ENCODE measurements at regions not wholly inside any gene's neighbourhood (a gene's known extent, or its start where the extent isn't known, plus 50 kb on each side); places are given as distances from the start of the nearest gene placed in this dataset.
"Not testable (repeated sequence)": the region's sequence is repeated elsewhere in the genome, so short reads cannot be mapped to it uniquely, and the experiment has no call there.

DNA sequence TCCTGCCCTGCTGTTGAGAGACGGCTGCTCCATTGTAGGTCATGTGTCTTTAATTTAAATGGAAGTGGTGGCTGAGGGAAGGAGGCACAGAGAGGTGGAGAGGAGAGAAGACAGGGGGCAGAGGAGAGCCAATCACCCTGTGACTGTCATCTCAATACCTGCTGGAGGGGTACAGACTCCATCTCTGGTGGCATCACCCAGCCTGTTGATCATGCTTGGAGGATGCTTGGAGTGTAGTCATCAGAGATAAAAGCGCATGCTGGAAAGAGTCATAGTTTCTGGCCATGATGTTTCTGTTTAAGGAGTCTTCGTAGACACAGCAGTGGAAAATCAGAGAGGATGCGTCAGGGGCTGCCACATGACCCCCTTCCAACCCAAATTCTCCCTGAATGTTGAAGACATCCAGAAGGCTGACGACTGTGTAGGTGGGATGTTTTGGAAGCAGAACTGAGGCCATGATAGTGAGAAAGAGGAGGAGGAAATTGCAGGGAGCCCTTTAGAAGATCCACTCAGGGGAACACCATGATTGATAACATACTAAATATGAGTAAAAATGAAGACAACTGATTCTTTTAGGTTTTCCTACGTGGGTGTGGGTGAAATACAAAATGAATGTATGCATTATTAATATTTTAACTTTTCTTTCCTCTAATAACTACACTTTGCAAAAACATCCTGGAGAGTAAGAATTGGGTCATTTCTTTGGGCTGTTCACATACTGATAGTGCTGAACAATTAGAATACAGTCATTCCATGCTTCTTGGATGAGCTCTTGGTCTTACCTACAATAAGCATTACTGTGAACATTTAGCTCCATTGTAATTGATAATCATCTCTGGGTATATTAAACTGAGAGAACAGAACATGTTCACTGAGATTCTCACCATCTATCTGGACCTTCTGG lies 210.6 kb upstream of the ATP10A start:
- DNase-seq (ENCODE audit: low read depth in 2 of 2), result no peak

DNA sequence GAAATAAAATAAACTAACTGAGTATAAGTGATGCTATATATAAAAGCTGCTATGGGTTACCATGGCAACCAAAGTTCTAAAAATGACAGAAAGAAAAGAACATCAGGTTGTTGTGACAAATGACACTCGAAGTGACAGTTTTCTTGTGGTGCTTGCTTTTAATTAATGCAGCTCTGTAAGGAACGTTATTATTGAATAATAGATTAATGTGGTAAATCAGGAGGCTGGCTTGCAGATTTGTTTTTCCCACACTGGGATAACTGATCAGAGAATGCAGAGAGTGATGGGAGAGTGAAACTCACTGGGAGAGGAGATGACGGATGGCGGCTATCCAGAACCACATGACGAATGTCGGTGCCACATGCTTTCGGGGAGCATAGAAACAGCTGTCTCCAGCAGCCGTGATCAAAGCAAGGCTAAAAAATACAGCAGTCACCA lies 207.0 kb upstream of the ATP10A start:
- no peak for DNase-seq (ENCODE audit: low read depth in 2 of 2)

DNA sequence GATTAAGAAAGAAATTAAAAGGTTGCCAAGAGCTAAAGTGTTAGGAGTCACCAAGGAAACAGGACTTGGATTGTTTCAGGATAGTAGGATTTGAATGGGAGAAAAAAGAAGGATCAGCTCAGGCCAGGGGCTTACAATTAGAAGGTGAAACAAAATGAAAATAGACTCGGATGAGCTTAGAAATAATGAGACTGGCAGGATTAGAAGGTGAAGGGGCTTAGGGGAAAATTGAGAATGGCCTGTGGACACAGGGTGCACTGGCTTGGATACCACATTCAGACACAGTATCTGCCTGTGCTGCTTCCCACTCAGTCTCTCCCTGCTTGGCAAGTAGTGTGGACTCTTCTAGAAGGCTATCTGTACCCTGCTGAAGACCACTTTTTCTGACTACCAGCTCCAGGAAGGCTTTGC lies 206.1 kb upstream of the ATP10A start:
- DNase-seq (ENCODE audit: low read depth in 2 of 2), result no peak

DNA sequence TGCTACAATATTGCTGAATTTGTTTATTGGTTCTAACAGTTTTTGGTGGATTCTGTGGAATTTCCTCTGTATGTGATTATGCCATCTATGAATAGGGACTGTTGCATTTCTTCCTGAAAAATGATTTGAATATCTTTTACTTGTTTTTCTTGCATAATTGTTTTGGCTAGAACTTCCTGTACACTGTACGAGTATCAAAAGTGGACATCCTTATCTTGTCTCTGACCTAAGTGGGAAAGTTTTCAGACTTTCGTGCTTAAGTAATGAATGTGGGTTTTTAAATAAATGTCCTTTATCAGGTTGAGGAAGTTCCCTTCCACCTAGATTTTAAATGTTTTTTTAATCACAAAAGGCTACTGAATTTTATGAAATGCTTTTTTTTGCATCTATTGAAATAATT lies 203.8 kb upstream of the ATP10A start:
- DNase-seq (ENCODE audit: low read depth in 2 of 2), result no peak

DNA sequence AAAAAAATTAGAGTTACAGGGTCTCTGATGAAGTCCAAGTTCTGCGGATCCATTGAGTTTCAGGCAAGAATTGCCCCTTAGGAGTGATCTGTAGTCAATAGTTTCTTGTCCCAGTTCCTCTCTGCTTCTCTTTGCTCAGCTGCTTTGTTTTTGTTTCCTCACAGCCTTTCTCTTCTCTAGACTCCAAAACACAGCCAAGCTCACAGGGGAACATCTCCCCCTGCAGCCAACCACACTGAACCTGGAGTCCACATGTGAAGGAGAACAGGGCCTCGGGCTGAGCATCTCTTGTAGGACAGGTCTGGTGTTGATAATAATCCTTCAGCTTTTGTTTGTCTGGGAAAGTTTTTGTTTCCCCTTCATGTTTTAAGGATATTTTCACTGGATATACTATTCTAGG lies 202.6 kb upstream of the ATP10A start:
- DNase-seq (ENCODE audit: low read depth in 2 of 2), result no peak

DNA sequence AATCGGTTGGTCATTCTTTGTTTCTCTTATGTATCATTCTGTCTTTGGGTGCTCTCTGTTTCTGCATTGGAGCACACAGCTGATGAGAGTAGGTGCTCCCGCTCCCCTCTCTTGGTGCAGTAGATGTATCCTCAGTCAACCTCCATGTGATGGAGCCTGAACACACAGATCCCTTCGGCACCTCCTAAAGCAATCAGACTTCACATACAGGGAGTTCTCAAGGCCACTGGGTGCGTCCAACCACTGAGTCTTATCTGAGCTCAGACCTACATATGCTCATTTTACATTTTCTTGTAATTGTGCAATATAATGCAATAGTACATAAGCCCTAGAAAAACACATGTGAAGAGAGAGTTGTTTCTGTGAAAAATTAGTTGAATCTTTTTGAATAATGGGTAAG lies 198.1 kb upstream of the ATP10A start:
- no peak for DNase-seq (ENCODE audit: low read depth in 2 of 2)

DNA sequence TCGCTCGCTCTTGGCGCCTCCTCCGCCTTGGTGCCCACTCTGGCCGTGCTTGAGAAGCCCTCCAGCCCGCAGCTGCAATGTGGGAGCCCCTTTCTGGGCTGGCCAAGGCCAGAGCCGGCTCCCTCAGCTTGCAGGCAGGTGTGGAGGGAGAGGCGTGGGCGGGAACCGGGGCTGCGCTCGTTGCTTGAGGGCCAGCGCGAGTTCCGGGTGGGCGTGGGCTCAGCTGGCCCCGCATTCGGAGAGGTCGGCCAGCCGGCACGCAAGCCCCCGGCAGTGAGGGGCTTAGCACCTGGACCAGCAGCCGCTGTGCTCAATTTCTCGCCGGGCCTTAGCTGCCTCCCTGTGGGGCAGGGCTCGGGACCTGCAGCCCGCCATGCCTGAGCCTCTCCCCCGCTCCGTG lies 193.6 kb upstream of the ATP10A start:
- DNase-seq (ENCODE audit: low read depth in 2 of 2), result not testable (repeated sequence)

DNA sequence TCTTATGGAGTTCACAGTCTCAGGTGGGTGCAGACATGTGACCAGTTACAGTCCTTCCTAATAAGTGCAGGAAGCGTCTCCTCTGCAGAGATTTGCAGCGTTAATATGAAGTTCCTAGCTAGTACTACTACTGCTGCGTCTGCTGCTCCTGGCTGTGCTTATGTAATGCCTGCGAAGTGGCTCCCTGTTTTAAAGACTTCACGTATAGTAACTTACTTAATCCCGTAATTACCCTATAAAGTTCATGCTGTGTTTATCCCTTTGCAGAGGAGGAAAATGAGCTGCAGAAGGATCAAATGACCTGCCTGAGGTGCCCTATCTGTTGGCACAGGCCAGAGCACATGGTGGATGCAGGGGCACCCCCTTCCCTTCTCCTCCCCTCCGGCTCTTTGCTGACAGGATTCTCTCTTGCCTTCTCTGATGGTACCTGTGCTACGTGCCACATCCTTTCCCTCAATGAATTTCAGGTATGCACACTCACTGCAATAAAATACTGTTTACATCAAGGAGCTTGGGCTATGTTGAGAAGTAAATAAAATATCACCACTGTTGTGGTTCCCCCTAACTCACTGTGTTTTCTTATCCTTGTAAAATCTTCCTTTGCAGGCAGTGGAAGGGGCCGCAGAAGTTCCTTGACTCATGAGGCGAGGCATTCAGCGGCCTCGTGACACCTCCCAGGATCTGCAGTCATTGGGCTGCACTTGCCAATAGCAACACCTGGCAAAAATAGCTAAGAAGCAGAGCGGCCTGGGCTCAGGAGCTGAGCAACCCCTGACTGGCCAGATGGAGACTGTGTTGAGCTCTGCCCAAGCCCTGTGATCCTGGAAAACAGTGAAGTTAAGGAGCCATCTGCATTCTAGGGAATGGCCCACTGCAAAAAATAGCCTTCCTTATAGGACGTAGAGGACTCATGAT lies 188.9 kb upstream of the ATP10A start:
- no peak for DNase-seq (ENCODE audit: low read depth in 2 of 2)

DNA sequence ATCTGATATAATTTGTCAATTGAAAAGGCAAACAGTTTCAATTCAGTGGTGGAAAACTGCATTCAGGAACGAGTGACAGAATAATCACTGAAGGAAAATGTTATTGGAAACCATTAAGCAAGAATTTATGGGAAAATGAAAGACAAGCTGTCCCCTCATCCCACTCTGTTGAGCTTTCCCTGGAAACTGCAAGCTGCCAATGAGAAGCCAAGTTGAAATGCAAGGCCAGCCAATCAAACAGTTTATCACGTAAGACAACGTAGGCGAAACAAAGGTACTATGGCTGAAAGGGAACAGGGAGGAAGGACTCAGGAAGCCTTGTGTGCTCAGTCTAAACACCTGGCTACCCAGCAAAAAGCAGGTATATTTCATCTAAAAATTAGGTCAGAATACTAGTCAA lies 187.9 kb upstream of the ATP10A start:
- DNase-seq (ENCODE audit: low read depth in 2 of 2), result no peak

DNA sequence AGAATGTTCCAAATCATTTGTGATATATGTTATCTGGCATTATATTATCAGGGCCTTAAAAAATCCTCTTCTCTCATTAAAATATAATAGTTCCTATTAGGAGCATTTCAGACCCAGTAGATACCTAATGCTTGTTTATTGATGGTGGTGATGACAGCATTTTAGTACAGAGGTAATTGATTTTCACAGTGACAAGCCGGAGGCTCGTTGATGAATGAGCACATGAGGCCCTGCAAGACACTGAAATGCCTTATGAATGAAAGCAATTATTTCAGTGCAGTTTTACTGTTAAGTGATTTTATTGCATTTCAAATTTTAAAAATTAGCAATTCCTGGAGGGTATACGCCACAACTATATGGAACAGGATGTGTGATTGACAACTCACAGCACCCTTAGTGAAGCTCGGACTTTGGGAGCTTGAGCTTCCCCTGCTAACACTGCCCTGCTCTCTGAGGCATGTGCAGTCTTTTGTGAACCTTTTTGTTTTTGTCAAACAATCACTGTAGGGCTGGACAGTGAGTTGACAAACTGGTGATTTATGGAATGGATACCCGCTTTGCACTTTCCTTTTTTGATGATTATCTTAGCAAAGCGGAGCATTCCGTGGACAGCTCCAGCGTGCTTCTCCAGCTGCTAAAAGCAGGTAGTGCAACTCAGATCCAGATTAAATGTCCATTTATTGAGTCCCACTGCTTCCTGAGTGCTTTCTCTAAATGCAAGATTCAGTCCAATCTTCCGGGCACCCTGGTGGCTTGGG lies 187.0 kb upstream of the ATP10A start:
- no peak for DNase-seq (ENCODE audit: low read depth in 2 of 2)

DNA sequence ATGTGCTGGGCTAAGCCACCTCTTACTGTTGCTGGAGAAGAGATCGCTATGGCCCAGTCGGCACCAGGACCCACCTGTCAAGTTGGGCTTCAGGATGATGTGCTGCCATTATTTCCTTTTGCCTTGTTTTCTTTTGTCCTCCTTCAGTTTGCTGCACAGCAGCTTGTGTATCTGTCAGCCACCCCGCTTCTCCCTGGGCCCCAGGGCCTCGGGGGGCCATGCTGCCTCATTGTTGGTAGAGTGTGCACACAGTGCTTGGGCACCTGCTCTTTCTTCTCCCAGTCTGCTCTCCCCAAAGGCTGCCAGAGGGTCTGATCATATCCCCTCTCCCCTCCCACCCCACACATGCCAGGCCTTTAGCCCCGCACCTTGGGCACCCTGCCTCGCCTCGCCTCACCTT lies 185.5 kb upstream of the ATP10A start:
- DNase-seq (ENCODE audit: low read depth in 2 of 2), result no peak

DNA sequence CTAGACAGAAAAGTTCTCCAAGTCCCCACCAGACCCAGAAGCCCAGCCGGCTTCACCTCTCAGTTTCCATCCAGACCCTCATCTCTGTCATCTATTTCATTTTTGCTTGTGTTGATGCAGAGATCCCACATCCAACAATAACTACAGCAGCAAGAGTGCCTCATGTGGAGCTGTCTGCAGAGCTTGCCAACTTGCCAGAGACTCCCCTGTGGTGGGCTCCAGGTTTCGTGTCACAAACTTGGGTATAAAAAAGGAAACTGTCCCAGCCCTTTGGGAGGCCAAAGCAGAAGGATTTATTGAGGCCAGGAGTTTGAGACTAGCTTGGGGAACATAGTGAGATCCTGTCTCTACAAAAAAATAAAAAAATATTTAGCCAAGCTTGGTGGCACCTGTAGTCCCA lies 182.4 kb upstream of the ATP10A start:
- no peak for DNase-seq (ENCODE audit: low read depth in 2 of 2)

DNA sequence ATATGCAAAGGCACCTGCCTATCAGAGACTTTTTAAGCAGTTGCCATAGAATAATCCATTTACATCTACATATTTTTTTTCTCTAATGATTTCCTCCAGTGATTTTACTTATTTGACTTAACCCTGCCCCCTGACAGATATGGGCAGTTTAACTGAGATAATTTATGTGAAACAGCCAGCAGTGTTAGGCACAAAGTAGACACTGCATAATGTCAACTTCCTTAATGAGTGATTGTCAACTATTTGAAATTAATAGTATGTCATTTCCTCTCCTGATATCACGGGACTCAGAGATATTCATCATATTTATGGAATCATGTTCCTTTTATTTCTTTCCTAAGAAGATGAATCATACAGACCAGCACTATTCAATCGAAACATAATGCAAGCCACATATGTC lies 179.9 kb upstream of the ATP10A start:
- no peak for DNase-seq (ENCODE audit: low read depth in 2 of 2)

DNA sequence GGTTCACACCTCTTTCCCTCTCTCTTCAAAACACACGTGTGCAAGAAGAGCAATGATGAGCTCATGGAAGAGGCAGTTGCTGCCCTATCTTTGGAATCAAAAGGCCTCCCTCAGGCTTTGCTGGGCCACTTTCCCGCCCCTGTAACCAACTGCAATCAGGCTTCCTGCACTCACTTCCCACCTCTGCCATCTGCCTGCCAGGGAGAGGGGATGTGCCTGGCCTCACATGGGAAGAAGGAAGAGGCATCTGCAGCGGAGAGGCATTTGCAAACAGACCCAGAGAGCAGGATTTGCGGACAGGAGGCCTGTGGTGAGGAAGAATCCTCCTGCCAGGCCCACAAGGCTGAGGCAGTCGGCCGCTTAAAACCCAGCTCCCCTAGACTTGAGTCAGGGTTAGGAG lies 175.6 kb upstream of the ATP10A start:
- no peak for DNase-seq (ENCODE audit: low read depth in 2 of 2)

DNA sequence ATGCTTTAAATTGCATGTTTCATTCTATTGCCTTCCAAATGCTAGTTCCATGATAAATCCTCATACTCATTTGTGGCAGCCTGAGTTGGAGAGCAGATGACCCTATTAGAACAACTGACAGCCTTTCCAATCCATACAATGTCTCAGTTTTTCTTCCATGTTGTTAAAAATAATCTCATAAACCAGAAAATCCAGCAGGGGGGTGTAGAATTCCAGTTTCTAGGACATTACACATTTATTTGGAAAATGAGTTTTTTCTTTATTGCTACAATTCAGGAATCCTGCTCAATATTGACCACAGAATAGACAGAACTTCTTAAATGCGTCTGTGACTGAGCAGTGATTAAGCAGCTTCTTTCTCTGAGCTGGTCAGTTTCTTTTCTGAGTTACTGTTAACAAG lies 174.2 kb upstream of the ATP10A start:
- DNase-seq (ENCODE audit: low read depth in 2 of 2), result no peak

DNA sequence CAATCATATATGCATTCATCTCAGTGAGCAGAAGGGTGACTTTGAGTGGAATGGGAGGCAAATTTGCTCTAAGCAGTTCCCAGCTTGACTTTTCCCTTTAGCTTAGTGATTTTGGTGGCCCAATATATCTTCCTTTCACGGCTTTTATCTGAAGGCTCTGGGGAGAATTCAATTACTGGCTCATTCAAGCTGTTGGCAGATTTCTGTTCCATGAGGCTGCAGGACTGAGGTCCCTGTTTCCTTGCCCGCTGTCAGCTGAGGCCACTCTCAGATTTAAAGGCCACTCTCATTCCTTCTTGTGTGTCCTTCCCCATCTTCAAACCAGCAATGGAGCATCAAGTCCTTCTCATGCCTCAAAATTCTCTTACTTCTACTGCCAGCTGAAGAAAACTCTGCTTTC lies 170.4 kb upstream of the ATP10A start:
- DNase-seq (ENCODE audit: low read depth in 2 of 2), result no peak

DNA sequence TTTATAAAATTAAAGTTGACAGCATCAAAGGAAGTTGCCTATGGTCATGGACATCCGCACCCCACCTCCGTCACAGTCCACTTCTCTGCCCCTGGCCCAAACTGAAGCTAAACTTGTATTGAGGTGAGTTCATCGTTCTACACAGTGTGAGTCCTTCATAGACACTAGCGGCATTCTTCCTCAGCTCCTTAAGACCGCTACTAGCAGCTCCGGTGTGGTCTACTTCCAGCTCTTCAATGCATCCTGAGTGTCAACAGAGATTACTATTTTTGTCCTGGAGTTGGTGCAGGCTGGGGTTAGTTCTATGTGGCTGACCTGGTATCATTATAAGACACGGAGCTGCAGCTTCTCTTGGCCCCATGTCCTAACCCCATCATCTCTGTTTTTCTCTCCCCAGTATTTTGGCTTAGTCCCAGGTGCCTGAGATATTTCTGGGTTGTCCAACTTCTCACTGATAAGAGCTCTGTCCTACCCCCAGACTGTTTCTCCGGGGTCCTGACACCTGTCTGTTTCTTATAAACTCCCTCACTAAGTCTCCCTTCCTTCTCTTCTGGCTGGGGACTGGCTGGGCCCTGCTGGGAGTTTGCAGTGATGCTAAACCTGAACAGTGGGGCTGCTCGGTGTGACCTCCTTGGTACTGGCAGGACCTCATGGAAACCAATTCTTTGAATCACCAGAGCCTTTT lies 169.2 kb upstream of the ATP10A start:
- no peak for DNase-seq (ENCODE audit: low read depth in 2 of 2)

DNA sequence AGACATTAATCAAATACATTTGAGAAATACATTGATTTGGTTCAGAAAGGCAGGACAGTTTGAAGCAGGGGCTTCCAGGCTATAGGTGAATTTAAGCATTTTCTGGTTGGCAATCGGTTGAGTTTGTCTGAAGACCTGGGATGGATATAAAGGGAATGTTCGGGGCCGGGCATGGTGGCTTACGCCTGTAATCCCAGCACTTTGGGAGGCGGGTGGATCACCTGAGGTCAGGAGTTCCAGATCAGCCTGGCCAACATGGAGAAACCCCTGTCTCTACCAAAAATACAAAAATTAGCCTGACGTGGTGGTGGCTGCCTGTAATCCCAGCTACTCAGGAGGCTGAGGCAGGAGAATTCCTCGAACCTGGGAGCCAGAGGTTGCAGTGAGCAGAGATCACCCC lies 166.5 kb upstream of the ATP10A start:
- not testable (repeated sequence) for DNase-seq (ENCODE audit: low read depth in 2 of 2)

DNA sequence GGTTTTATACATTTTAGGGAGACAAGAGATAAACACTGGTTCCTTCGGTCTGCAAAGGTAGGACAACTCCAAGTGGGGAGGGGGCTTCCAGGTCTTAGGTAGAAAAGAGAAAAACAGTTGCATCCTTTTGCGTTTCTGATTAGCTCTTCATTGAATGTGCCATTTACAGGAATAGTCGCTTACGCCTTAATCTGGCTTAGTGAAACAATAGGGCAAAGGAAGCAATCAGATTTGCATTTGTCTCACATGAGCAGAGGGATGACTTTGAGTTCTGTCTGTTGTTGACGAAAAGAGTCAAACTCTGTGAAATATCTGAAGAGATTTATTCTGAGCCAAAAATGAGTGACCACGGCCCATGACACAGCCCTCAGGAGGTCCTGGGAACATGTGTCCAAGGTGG lies 166.0 kb upstream of the ATP10A start:
- DNase-seq (ENCODE audit: low read depth in 2 of 2), result no peak

DNA sequence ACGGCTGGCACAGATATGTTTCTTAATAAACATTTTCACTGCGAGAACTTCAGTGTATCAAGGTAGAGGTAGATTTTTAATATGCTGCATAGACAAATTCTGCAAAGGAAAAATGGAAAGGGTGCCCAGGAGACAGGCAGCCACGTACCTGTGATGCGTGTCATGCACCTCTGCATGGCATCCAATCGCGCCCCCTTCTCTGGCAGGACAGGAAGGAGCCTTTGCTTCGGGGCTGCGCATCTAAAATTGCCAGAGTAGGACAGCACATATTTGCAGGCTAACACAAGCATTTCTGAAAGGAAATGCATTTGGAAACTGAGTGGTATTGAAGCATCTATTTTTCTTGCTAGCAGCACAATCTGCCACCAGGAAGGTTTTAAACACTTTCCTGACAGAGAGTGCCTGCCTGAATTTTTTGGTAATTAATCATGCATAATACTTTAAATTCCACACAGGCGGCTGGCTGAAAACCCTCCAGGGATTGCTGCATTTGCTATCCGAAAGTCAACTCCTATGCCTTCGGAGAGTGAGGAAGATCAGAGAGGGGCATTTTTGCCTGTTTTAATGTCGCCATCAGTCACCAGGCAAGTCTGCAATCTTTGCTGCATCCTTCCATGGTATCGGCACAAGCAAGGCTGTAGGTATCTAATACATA lies 165.1 kb upstream of the ATP10A start:
- no peak for DNase-seq (ENCODE audit: low read depth in 2 of 2)

DNA sequence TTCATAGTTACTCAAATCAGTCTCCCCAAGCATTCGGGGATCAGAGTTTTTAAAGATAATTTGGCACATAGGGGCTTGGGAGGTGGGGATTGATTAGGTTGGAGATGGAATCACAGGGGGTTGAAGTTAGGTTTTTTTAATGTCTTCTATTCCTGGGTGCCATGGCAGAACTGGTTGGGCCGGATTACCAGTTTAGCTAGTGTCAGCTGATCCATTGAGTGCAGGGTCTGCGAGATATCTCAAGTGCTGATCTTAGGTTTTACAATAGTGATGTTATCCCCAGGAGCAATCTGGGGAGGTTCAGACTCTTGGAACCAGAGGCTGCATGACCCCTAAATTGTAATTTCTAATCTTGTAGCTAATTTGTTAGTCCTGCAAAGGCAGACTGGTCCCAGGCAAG lies 163.5 kb upstream of the ATP10A start:
- DNase-seq (ENCODE audit: low read depth in 2 of 2), result not testable (repeated sequence)

Measured in stimulated activated CD8-positive, alpha-beta memory T cell treated with anti-CD3 and anti-CD28 coated beads, Interleukin-2, amount 100 ng/mL, for 48 hours (primary cell).